Caco-2 (cell line): ENCODE measurements at regions not wholly inside any gene's neighbourhood (a gene's known extent, or its start where the extent isn't known, plus 50 kb on each side); places are given as distances from the start of the nearest gene placed in this dataset.

ENCODE experiments used
- BruUV-seq: library from RNA; stranded (reverse); fragments of 400-500 nt; replicated peaks from 2 replicates; lab custom pipeline; 2021; lab: Mats Ljungman, UMichigan
- CTCF ChIA-PET: fragments of 300-600 bp; sonication (Branson Sonifier 250); formaldehyde crosslinking; loops from one replicate; lab custom pipeline; 2022; ENCODE audit warnings: antibody characterized with exemption; lab: Charles Lee
- POLR2A ChIA-PET: fragments of 300-600 bp; sonication (Branson Sonifier 250); formaldehyde crosslinking; loops from one replicate; lab custom pipeline; 2022; ENCODE audit warnings: antibody characterized with exemption; lab: Charles Lee
- DNase-seq, 2 experiments: peaks; one replicate each; pipeline versions ENCODE4 v3.0.0 to v3.0.0-alpha.2; 2020 to 2022
- H3K27me3 ChIP-seq: replicated peaks from 2 replicates; pipeline ENCODE4 v1.6.0; 2011; ENCODE audit warnings: low read length; ENCODE audit not compliant: control insufficient read depth, insufficient read depth
- H3K36me3 ChIP-seq: 2 replicates; pipeline ENCODE4 v1.5.1; 2011; ENCODE audit warnings: low read length; ENCODE audit not compliant: control insufficient read depth, insufficient read depth
- H3K4me1 ChIP-seq: fragments of 250-450 bp; sonication (Bioruptor Pico); 2 replicates; pipeline ENCODE4 v1.5.1; 2020; ENCODE audit warnings: mild to moderate bottlenecking
- H3K4me3 ChIP-seq: 2 replicates; pipeline ENCODE4 v1.5.1; 2011; ENCODE audit warnings: low read depth, mild to moderate bottlenecking, control low read depth, low read length
- H3K9me3 ChIP-seq: fragments of 250-450 bp; sonication (Bioruptor Pico); 2 replicates; pipeline ENCODE4 v1.5.1; 2020; ENCODE audit warnings: mild to moderate bottlenecking, moderate library complexity
- H3K27ac Mint-ChIP-seq: one replicate; pipeline ENCODE4 v1.8.0; 2022; ENCODE audit warnings: mixed read lengths; ENCODE audit not compliant: unreplicated experiment
- H3K27me3 Mint-ChIP-seq: one replicate; pipeline ENCODE4 v1.8.0; 2022; ENCODE audit warnings: mixed read lengths; ENCODE audit not compliant: insufficient read depth, unreplicated experiment
- H3K36me3 Mint-ChIP-seq: one replicate; pipeline ENCODE4 v1.8.0; 2022; ENCODE audit warnings: mild to moderate bottlenecking, mixed read lengths; ENCODE audit not compliant: insufficient read depth, unreplicated experiment
- H3K4me1 Mint-ChIP-seq: one replicate; pipeline ENCODE4 v1.8.0; 2022; ENCODE audit warnings: low read depth, mixed read lengths; ENCODE audit not compliant: unreplicated experiment
- H3K4me3 Mint-ChIP-seq: one replicate; pipeline ENCODE4 v1.8.0; 2022; ENCODE audit warnings: mild to moderate bottlenecking, moderate library complexity, mixed read lengths; ENCODE audit not compliant: unreplicated experiment
- H3K9me3 Mint-ChIP-seq: one replicate; pipeline ENCODE4 v1.8.0; 2022; ENCODE audit warnings: mixed read lengths; ENCODE audit not compliant: unreplicated experiment
- intact Hi-C: fragments of 100-400 bp; cut with micrococcal nuclease; formaldehyde crosslinking; loops from one replicate; pipeline ENCODE4 v1.10.0; 2022; ENCODE audit not compliant: unreplicated experiment
- TF ChIP-seq, protein P1 (sequence below), 2 experiments: fragments of 200-600 bp in 1 of 2; IDR thresholded peaks; 1 replicate in 1 of 2; 2 replicates in 1 of 2; pipeline versions ENCODE4 v1.5.1 to v1.8.0; 2011 to 2022; ENCODE audit warnings: antibody characterized with exemption in 1 of 2, control low read depth in 1 of 2, inconsistent platforms in 1 of 2, low read depth in 1 of 2, low read length in 1 of 2, mild to moderate bottlenecking in 1 of 2, moderate library complexity in 1 of 2; ENCODE audit not compliant: insufficient read depth in 1 of 2, severe bottlenecking in 1 of 2, unreplicated experiment in 1 of 2

DNA sequence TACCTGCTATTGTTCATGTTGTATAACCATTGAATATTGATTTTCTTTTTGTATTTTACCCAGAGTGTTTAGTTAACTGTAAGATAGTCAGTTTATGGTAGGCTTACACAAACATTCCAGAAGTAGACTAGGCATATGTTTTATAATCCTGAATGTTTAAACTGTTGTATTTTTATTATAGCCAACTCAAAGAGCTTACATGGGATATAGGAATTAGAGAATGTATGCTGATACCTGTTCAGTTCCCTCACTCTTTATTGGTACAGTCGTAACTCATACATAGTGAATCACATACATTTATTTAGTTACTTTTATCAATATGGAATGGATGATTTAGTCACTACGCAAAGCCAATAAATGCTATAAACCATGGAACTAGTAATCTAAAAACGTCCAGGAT lies 657.9 kb downstream of the SLITRK5 start:
- Mint-ChIP-seq H3K4me1 (peaks cover 6% of the 10 kb centered on the region), H3K27ac (no peak overlapping the region), H3K9me3 (peaks cover 12% of the 10 kb centered on the region), H3K27me3 (no peaks in the 10 kb centered on the region), H3K36me3 (no peaks in the 10 kb centered on the region), H3K4me3 (no peak overlapping the region)
- H3K36me3 ChIP-seq = no peaks in the 10 kb centered on the region
- H3K4me1 ChIP-seq = no peaks in the 10 kb centered on the region
- ChIA-PET CTCF (no interaction called here), POLR2A (no interaction called here)
- H3K9me3 ChIP-seq = peaks cover 4% of the 10 kb centered on the region; the same call in 1 of the 2 replicates
- intact Hi-C loops = no loop called here
- H3K27me3 ChIP-seq = no peaks in the 10 kb centered on the region
- no peak for DNase-seq
- TF ChIP-seq, protein P1, sequence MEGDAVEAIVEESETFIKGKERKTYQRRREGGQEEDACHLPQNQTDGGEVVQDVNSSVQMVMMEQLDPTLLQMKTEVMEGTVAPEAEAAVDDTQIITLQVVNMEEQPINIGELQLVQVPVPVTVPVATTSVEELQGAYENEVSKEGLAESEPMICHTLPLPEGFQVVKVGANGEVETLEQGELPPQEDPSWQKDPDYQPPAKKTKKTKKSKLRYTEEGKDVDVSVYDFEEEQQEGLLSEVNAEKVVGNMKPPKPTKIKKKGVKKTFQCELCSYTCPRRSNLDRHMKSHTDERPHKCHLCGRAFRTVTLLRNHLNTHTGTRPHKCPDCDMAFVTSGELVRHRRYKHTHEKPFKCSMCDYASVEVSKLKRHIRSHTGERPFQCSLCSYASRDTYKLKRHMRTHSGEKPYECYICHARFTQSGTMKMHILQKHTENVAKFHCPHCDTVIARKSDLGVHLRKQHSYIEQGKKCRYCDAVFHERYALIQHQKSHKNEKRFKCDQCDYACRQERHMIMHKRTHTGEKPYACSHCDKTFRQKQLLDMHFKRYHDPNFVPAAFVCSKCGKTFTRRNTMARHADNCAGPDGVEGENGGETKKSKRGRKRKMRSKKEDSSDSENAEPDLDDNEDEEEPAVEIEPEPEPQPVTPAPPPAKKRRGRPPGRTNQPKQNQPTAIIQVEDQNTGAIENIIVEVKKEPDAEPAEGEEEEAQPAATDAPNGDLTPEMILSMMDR (IDR thresholded peaks at IDR 0.05; ENCODE audit: insufficient read depth in 1 of 2, low read depth in 1 of 2, low read length in 1 of 2, severe bottlenecking in 1 of 2, unreplicated experiment in 1 of 2) = no peak
- no TSS peak for BruUV-seq
- no peak overlapping the region for H3K4me3 ChIP-seq

DNA sequence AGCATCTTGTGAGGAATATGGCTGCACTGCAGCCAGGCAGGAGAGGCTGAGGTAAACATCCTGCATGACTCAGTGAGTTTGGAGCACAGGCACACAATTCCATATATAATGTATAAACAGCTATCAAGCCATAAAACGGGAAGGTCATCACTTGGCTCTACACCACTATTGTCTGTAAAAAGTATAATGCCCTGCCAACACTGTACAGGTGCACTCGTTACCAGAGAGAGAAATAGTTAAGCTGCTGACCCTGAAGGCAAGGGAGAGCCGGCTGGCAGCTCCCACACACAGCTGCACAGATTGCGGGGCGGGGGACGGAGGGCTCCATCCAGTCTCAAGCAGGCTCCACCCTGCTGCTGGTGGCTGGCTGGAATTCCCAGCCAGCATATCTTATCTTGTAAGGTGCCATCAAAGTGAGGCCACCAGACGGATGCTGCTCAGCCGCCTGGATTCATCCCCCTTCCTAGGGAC lies 668.1 kb downstream of the SLITRK5 start:
- H3K9me3 Mint-ChIP-seq = peaks cover 20% of the 10 kb centered on the region
- TF ChIP-seq, protein P1 (IDR thresholded peaks at IDR 0.05; ENCODE audit: insufficient read depth in 1 of 2, low read depth in 1 of 2, low read length in 1 of 2, severe bottlenecking in 1 of 2, unreplicated experiment in 1 of 2) = no peak
- no peak for DNase-seq
- H3K4me1 ChIP-seq = no peaks in the 10 kb centered on the region
- H3K4me3 ChIP-seq = no peak overlapping the region
- peaks cover 3% of the 10 kb centered on the region for H3K27me3 Mint-ChIP-seq
- BruUV-seq = no TSS peak
- intact Hi-C loops = no loop called here
- no peaks in the 10 kb centered on the region for H3K27me3 ChIP-seq
- ChIA-PET POLR2A (no interaction called here), CTCF (no interaction called here)
- no peak overlapping the region for H3K27ac Mint-ChIP-seq
- no peak overlapping the region for H3K4me3 Mint-ChIP-seq
- H3K36me3 Mint-ChIP-seq = no peaks in the 10 kb centered on the region
- H3K36me3 ChIP-seq = no peaks in the 10 kb centered on the region
- no peaks in the 10 kb centered on the region for H3K9me3 ChIP-seq
- no peaks in the 10 kb centered on the region for H3K4me1 Mint-ChIP-seq

DNA sequence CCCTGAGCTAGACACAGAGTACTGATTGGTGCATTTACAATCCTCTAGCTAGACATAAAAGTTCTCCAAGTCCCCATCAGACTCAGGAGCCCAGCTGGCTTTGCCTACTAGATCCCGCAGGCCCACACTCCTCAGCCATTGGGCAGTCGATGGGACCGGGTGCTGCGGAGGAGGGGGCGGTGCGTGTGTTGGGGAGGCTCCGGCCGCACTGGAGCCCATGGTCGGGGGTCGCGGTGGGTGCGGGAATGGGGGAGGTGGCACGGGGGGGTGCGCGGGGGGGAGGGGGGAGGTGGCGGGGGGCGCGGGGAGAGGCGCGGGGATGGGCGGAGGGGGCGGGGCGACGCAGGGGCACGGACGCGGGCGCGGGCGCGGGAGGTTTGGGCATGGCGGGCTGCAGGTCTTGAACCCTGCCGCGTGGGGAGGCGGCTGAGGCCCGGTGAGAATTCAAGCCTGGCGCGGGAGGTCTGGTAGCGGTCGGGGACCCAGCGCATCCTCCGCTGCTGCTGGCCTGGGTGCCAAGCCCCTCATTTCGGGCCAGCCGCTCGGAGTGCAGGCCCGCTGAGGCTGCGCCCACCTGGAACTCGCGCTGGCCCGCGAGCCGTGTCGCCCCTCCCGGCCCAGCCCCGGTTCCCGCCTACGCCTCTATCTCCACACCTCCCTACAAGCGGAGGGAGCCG lies 674.1 kb downstream of the SLITRK5 start:
- POLR2A ChIA-PET = no interaction called here
- Mint-ChIP-seq H3K27me3 (peaks cover 10% of the 10 kb centered on the region), H3K9me3 (peaks cover 22% of the 10 kb centered on the region), H3K36me3 (no peaks in the 10 kb centered on the region), H3K4me1 (no peaks in the 10 kb centered on the region), H3K27ac (no peak overlapping the region), H3K4me3 (no peak overlapping the region)
- Histone ChIP-seq H3K4me3 (no peak overlapping the region), H3K27me3 (no peaks in the 10 kb centered on the region), H3K9me3 (no peaks in the 10 kb centered on the region), H3K36me3 (no peaks in the 10 kb centered on the region), H3K4me1 (no peaks in the 10 kb centered on the region)
- CTCF ChIA-PET = no interaction called here
- BruUV-seq = no TSS peak
- intact Hi-C loops = no loop called here
- DNase-seq = no peak
- TF ChIP-seq, protein P1 (IDR thresholded peaks at IDR 0.05; ENCODE audit: insufficient read depth in 1 of 2, low read depth in 1 of 2, low read length in 1 of 2, severe bottlenecking in 1 of 2, unreplicated experiment in 1 of 2) = no peak
